ENCODE measurements at regions not wholly inside any gene's neighbourhood (a gene's known extent, or its start where the extent isn't known, plus 50 kb on each side); places are given as distances from the start of the nearest gene placed in this dataset.
"Not testable (repeated sequence)": the region's sequence is repeated elsewhere in the genome, so short reads cannot be mapped to it uniquely, and the experiment has no call there.

- no peak for DNase-seq (ENCODE audit: low read depth)
Measured at GRCh38 chr16:66103211-66103610, 263.3 kb upstream of the CDH5 start.

- DNase-seq (ENCODE audit: low read depth) = no peak
Measured at GRCh38 chr16:66099306-66099705, 267.2 kb upstream of the CDH5 start.

GRCh38 chr16:66097751-66098150 is 268.7 kb upstream of the CDH5 start:
- no peak for DNase-seq (ENCODE audit: low read depth)

GRCh38 chr16:66095676-66096075 is 270.8 kb upstream of the CDH5 start:
- DNase-seq (ENCODE audit: low read depth) = no peak

- DNase-seq (ENCODE audit: low read depth) = no peak
Measured at GRCh38 chr16:66093191-66093590, 273.3 kb upstream of the CDH5 start.

GRCh38 chr16:66091471-66091891 is 275.0 kb upstream of the CDH5 start:
- DNase-seq (ENCODE audit: low read depth) = peak; percentile 49

GRCh38 chr16:66088681-66089080 is 277.8 kb upstream of the CDH5 start:
- no peak for DNase-seq (ENCODE audit: low read depth)

- DNase-seq (ENCODE audit: low read depth) = no peak
Measured at GRCh38 chr16:66087308-66087707, 279.2 kb upstream of the CDH5 start.

GRCh38 chr16:66085651-66086050 is 280.8 kb upstream of the CDH5 start:
- no peak for DNase-seq (ENCODE audit: low read depth)

GRCh38 chr16:66084731-66085130 is 281.8 kb upstream of the CDH5 start:
- DNase-seq (ENCODE audit: low read depth) = not testable (repeated sequence)

- DNase-seq (ENCODE audit: low read depth) = no peak
Measured at GRCh38 chr16:66084306-66084705, 282.2 kb upstream of the CDH5 start.

GRCh38 chr16:66083171-66083570 is 283.3 kb upstream of the CDH5 start:
- DNase-seq (ENCODE audit: low read depth) = no peak

GRCh38 chr16:66082424-66082823 is 284.1 kb upstream of the CDH5 start:
- DNase-seq (ENCODE audit: low read depth) = no peak

- peak; percentile 45 for DNase-seq (ENCODE audit: low read depth)
Measured at GRCh38 chr16:66081775-66082366, 284.6 kb upstream of the CDH5 start.

- DNase-seq (ENCODE audit: low read depth) = no peak
Measured at GRCh38 chr16:66079671-66080334, 286.7 kb upstream of the CDH5 start.

GRCh38 chr16:66070140-66070917 is 296.2 kb upstream of the CDH5 start:
- peak; percentile 63 for DNase-seq (ENCODE audit: low read depth)

GRCh38 chr16:66069587-66069986 is 296.9 kb upstream of the CDH5 start:
- DNase-seq (ENCODE audit: low read depth) = no peak

GRCh38 chr16:66066404-66066803 is 300.1 kb upstream of the CDH5 start:
- DNase-seq (ENCODE audit: low read depth) = no peak

GRCh38 chr16:66065925-66066324 is 300.6 kb upstream of the CDH5 start:
- no peak for DNase-seq (ENCODE audit: low read depth)

GRCh38 chr16:66064801-66065530 is 301.5 kb upstream of the CDH5 start:
- no peak for DNase-seq (ENCODE audit: low read depth)

- DNase-seq (ENCODE audit: low read depth) = no peak
Measured at GRCh38 chr16:66058832-66059231, 307.7 kb upstream of the CDH5 start.

GRCh38 chr16:66058172-66058691 is 308.3 kb upstream of the CDH5 start:
- DNase-seq (ENCODE audit: low read depth) = peak; percentile 51
